GM12892 (cell line): ENCODE measurements at regions not wholly inside any gene's neighbourhood (a gene's known extent, or its start where the extent isn't known, plus 50 kb on each side); places are given as distances from the start of the nearest gene placed in this dataset.

Source experiments
- DNase-seq: peaks from one replicate; pipeline ENCODE4 v3.0.0; 2011; ENCODE audit not compliant: insufficient read length
- FAIRE-seq: peaks from 2 replicates; lab custom pipeline; 2011; peaks lifted over from hg19 to GRCh38; lab: Jason Lieb, UNC
- POLR2A ChIP-seq: IDR thresholded peaks from 2 replicates; pipeline ENCODE4 v1.6.1; 2011; ENCODE audit warnings: low read depth, low read length, control low read depth
- POLR2AphosphoS5 ChIP-seq: IDR thresholded peaks from 2 replicates; pipeline ENCODE4 v1.6.1; 2011; ENCODE audit warnings: low read depth, low read length, control low read depth
- TAF1 ChIP-seq: IDR thresholded peaks from 2 replicates; pipeline ENCODE4 v1.6.1; 2011; ENCODE audit warnings: low read depth, mild to moderate bottlenecking, control low read depth, low read length, borderline replicate concordance

- no peak for FAIRE-seq
- no peak for DNase-seq
- TF ChIP-seq TAF1 = no peak
- TF ChIP-seq POLR2A = no peak
- no peak for TF ChIP-seq POLR2AphosphoS5
Observed at GRCh38 chr12:41950455-41950854, 194.2 kb downstream of the GXYLT1 start.

DNA sequence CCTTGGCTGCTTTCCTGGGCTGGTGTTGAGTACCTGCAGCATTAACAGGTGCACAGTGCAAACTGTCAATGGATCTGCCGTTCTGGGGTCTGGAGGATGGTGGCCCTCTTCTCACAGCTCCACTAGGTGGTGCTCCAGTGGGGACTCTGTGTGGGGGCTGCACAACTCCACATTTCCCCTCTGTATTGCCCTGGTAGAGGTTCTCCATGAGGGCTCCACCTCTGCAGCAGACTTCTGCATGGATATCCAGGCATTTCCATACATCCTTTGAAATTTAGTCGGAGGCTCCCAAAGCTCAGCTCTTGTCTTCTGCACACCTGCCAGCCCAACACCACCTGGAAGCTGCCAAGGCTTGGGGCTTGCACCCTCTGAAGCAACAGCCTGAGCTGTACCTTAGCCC lies 198.6 kb downstream of the GXYLT1 start:
- TF ChIP-seq POLR2AphosphoS5 = no peak
- no peak for TF ChIP-seq TAF1
- TF ChIP-seq POLR2A = no peak
- DNase-seq (no peak), FAIRE-seq (no peak)

- TF ChIP-seq POLR2AphosphoS5 (no peak), POLR2A (no peak), TAF1 (no peak)
- DNase-seq (no peak), FAIRE-seq (no peak)
Observed at GRCh38 chr12:41944216-41944615, 200.5 kb downstream of the GXYLT1 start.

DNA sequence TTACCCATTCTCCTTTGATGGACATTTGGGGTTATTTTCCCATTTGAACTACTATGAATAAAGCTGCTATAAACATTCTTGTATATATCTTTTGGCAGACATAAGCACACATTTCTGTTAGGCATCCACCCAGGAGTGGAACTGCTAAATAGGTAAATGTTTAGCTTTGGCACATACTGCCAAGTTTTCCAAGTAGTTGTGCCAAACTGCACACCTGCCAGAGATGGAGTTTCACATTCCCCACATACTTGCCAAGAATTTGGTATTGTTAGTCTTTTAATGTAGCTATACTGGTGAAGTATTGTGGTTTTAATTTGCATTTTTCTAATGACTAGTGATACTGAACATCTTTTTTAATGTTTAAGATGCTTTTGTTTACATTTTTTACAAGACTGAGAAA lies 201.0 kb downstream of the GXYLT1 start:
- no peak for DNase-seq
- FAIRE-seq = no peak
- TF ChIP-seq POLR2AphosphoS5 (no peak), TAF1 (no peak), POLR2A (no peak)

DNA sequence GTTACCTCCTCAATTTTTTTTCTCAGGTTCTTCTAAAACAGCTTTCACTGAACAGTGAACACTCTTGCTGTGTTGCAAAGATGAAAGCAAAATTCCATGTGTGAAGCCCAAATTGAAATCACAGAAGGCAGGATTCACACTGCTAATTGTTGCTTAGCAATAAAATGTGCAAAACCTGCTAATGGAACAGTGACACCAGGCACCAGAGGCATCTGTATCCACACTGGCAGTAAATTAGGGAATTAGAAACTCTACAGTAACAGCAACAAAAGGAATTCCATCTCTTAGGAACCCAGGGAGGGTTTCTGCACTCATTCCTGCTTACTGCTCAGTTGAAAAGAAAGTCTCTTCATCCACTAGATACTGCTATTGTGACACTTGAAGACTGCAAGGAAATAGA lies 202.3 kb downstream of the GXYLT1 start:
- DNase-seq (no peak), FAIRE-seq (no peak)
- TF ChIP-seq TAF1 = no peak
- TF ChIP-seq POLR2A = no peak
- no peak for TF ChIP-seq POLR2AphosphoS5

GRCh38 chr12:41941079-41941478 lies 203.6 kb downstream of the GXYLT1 start:
- FAIRE-seq (no peak), DNase-seq (no peak)
- TF ChIP-seq POLR2AphosphoS5 (no peak), POLR2A (no peak), TAF1 (no peak)

GRCh38 chr12:41940571-41940970 lies 204.1 kb downstream of the GXYLT1 start:
- TF ChIP-seq POLR2AphosphoS5 = no peak
- DNase-seq = no peak

DNA sequence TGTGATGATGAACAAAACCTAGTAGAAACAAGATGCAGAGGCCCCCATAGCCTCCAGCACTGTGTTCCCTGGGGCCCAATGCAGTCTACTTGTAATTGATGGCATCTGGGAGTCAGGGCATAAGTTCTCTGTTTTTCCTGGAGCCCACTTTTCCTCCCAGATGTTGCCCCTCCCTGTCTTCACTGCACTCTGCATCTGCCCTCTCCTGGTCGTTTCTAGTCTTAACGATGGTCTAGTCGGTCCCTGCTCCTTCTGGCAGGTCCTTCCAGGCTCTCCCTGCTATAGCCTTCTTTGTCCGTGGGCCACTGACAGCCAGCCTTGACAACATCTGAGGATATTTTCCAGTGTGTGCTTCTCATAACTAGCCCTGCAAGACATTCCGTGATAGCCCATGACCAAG lies 208.3 kb downstream of the GXYLT1 start:
- DNase-seq (no peak), FAIRE-seq (no peak)
- no peak for TF ChIP-seq POLR2AphosphoS5
- no peak for TF ChIP-seq TAF1
- TF ChIP-seq POLR2A = no peak

More at GRCh38 chr12:41940571-41940970, 204.1 kb downstream of the GXYLT1 start:
- no peak for FAIRE-seq

- DNase-seq (no peak), FAIRE-seq (no peak)
- no peak for TF ChIP-seq TAF1
- TF ChIP-seq POLR2A = no peak
- no peak for TF ChIP-seq POLR2AphosphoS5
Observed at GRCh38 chr12:41935911-41936310, 208.8 kb downstream of the GXYLT1 start.

- DNase-seq (peak; percentile 23), FAIRE-seq (peak; percentile 38)
- no peak for TF ChIP-seq POLR2AphosphoS5
- TF ChIP-seq TAF1 = no peak
- TF ChIP-seq POLR2A = no peak
Observed at GRCh38 chr12:41932470-41932991, 212.1 kb downstream of the GXYLT1 start.

- TF ChIP-seq POLR2A (no peak), TAF1 (no peak), POLR2AphosphoS5 (no peak)
- FAIRE-seq (no peak), DNase-seq (no peak)
Observed at GRCh38 chr12:41930866-41931437, 213.7 kb downstream of the GXYLT1 start.

- DNase-seq (no peak), FAIRE-seq (no peak)
- TF ChIP-seq TAF1 = no peak
- TF ChIP-seq POLR2AphosphoS5 = no peak
Observed at GRCh38 chr12:41924111-41924510, 220.6 kb downstream of the GXYLT1 start.

GRCh38 chr12:41923351-41923750 lies 221.3 kb downstream of the GXYLT1 start:
- TF ChIP-seq TAF1 (no peak), POLR2A (no peak), POLR2AphosphoS5 (no peak)
- DNase-seq (no peak), FAIRE-seq (no peak)
